G401.6 (cell line): ENCODE measurements at regions not wholly inside any gene's neighbourhood (a gene's known extent, or its start where the extent isn't known, plus 50 kb on each side); places are given as distances from the start of the nearest gene placed in this dataset.
"Not testable (repeated sequence)": the region's sequence is repeated elsewhere in the genome, so short reads cannot be mapped to it uniquely, and the experiment has no call there.

Experiments
- FAIRE-seq: peaks from 2 replicates; lab custom pipeline; 2012; peaks lifted over from hg19 to GRCh38; lab: Jason Lieb, UNC

DNA sequence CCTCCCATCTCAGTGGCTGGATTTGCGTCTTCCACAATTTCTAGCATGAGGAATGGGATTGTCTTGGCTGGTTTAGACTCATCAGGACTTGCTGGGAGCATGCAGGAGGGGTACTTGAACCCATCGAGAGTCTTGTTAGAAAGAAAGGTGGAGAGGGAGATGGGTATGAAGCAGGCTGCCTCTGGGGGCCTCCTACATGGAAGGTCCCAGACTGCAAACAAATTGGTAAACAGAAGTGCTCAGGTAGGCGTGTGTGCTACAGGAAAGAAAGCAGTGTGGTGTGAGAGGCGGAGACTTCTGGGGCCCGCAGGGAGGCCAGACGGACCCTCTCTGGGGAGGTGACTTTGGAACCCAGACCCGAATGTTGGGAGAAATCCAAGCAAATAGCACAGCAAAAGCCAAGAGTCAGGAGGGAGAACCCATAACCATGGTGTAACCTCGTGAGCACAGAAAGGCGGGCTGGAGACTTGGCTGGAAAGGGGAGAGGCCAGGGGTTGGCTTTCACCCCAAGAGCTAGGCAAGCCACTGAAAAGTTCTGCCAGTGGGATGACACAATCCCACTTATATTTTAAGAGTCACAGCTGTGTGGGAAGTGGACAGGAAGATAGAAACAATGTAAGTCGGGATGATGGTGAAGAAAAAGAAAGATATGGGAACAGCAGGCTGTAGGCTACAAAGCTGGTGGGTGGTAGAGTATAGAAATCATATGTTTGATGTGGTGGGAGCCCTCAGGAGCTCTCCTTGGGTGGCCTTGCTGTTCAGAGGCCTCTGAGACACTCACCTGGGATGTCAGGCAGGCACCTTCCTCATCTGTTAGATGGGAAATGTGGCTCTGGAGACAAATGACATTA, 130.1 kb upstream of the PRR20G start:
- FAIRE-seq, result no peak

DNA sequence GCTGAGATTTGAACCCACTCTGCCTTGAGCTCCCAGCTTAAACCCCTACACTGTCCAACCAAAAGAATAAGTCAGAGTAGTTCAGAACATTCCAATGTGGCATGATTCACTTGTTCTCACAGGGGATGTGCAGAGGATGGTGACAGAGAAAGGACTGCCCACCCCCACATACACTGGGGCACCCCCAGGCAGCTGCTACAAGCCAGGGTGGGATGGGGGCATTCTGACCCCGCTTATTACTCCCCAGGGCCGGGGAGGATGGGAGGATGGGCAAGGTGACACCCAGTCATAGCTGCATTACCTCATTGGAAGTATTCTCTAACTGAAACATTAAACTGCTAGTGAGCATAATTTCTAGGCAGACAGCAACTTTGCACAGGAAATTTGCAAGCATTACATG, 126.0 kb upstream of the PRR20G start:
- FAIRE-seq, result no peak

DNA sequence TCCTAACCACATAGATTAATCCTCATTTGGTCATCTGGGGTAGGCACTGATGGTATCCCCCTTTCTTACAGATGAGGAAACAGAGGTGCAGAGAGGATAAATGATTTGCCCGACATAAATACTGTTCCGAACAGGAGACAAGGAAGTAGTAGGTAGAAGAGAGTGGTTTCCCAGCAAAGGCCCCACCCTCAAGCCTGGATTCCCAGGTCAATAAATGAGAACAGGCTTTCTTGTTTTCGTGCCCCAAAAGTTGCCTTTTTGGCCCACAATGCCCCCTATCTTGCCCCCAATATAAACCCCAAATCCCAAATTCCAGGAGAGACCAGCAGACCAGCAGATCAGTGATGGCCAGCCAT, 125.5 kb upstream of the PRR20G start:
- no peak for FAIRE-seq

DNA sequence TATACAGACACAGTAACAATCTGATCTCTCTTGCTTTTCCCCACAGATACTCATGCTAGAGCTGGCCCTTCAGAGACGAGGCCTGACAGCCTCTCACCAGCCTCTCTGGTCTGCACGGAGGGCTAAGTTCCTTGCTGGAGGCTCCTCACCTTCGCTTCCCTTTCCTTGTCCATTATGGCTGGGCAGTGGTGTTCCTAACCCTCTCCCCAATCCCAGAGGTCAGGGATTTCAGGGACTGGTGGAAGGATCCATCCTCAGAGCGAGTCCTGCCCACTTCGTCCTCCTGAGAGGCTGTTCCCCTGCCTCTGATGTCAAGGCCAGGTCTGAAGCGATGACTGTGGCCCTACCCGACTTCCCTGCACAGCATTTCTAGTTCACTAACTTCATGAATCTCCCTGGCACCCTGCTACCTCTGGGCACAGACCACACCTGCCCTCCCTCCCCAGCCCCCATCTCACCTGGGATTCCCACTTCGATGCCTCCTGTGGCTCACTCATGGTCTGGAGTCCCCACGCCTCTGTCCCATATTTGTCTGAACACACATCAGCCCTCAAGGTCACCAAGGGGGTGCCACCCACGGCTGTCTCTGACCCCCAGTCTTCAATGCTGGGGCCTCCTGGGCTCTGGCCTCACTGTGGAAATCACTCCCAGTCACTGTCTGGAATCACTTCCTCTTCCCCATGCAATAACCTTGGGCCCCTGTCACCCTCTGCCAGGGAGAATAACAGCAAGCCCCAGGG, 124.9 kb upstream of the PRR20G start:
- no peak for FAIRE-seq

DNA sequence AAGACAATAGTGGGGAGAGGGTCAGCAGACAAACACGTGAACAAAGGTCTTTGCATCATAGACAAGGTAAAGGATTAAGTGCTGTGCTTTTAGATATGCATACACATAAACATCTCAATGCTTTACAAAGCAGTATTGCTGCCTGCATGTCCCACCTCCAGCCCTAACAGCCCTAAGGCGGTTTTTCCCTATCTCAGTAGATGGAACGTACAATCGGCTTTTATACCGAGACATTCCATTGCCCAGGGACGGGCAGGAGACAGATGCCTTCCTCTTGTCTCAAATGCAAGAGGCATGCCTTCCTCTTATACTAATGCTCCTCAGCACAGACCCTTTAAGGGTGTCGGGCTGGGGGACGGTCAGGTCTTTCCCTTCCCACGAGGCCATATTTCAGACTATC, 124.0 kb upstream of the PRR20G start:
- not testable (repeated sequence) for FAIRE-seq

DNA sequence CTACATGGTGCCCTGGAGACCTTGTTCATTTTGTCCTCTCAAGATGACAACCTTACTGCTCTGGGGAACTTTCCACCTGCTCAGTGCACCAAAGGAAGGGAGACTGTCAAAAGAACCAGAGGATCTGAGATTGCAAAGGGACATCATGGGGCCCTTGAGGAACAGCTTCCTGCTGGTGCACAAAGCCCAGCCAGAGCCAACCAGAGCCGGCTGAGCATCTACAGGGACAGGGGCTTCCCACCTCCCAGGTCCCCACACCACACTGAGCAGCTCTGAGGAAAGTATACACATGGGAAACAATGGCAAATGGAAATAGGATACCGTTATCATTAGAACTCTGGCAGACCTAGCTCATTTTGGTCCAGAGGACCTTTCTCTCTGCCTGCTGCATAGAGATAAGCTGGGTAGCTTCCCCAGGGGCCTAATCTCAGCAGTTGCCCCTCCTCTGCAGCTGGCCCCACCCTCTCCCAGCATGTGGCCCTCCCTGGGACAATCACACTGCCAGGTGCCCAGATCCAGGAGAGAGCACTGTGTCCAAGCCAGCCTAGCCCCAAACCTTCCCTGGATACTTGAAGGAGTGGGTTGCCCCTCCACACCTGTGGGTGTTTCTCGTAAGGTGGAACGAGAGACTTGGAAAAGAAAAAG, 123.4 kb upstream of the PRR20G start:
- no peak for FAIRE-seq

DNA sequence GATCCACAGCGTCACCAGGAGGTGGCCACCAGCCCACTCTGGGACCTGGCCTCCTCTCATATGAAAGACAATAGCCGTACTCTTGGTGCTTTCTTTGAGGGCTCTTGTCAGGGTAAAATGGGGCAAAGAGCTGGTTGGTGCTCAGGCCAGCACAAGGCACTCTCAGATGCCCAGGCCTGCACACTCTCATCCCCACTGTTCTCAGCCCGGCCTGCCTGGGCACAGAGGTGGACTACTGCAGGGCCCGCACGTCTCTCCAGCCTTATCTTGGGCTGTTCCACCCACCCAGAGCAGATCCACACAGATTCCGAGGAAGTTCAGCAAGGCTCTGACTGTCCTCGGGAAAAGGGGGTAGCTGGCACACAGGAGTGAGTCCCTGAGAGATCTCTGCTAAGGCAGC, 122.8 kb upstream of the PRR20G start:
- FAIRE-seq, result no peak

DNA sequence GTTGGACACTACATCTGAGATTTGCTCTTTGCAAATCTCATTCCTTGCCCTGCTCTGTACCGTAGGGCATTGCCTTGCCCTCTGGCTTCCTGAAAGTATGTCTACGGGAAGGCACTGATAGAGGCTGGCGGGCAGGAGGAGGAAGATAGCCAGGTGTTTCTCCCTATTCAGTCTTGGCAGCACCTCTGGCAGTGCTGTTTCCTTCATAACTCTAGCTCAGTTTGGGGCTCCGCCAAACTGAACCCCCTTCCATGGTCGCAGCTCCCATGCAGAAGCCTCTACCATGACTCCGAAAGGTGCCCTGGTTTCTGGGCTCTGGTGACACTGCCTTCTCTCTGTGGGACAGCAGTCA, 122.3 kb upstream of the PRR20G start:
- no peak for FAIRE-seq

DNA sequence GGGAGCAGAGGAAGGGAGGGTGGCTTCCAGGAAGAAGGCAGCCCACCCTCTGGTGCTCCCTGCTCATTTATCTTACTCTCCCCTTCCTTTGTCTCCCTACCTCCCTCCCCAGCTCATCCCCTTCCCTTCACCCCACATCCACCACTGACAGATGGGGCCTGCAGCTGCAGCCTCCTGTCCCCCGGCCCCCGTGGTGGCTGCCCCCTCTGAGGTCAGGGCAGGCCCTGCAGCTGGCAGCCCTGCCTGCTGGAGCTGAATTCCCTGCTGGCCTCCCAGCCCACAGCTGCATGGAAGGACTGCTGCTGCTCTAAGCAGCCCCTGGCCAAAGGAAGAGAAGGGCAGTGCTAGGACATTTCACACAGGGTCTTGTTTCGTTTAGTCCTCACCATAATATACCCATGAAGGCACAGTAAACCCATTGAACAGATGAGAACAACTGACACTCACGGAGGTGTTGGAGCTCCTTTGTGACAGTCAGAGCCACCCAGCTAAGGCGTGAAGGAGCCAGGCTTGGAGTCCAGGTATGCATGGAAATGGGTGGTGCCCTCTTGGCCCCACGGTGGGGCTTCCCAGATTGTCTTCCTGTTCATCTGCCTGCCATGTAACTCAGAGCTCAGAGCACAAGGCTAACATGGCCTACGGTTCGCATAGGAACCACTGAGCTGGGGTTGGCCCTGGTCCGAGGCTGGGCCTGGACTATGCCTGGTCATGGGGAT, 121.7 kb upstream of the PRR20G start:
- no peak for FAIRE-seq

DNA sequence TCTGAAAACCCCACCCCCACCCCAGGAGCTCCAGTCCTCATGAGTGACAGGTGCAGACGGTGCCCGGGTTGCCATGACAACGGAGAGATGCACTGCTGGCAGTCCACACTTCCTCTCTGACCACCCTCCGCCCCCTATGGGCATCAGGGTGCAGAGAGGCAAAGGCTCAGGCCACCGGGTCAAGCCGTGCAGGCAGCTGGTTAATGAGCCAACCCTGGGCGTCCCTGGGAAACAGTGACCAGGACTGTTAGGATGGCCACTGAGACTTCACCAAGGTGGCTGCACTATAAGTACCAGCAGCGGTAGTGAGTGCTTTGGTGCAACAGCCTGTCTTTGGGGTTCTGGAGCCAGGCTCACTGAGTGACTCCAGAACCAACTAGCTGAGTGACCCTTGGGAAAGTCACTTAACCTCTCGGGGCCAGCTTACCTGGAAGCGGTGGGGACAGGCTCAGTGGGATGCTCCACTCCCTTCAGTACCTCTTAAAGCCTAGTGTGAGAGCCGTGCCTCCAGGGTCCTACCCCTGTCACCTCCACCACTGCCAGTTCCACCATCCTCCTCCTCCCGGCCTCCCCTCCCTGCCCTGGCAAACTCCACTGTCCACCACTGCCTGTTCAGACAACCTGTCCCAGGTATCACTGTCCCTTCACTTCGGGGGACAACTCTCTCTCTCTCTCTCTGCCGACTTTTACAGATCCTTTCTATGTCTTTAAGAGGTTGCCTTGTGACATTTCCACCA, 121.0 kb upstream of the PRR20G start:
- no peak for FAIRE-seq

DNA sequence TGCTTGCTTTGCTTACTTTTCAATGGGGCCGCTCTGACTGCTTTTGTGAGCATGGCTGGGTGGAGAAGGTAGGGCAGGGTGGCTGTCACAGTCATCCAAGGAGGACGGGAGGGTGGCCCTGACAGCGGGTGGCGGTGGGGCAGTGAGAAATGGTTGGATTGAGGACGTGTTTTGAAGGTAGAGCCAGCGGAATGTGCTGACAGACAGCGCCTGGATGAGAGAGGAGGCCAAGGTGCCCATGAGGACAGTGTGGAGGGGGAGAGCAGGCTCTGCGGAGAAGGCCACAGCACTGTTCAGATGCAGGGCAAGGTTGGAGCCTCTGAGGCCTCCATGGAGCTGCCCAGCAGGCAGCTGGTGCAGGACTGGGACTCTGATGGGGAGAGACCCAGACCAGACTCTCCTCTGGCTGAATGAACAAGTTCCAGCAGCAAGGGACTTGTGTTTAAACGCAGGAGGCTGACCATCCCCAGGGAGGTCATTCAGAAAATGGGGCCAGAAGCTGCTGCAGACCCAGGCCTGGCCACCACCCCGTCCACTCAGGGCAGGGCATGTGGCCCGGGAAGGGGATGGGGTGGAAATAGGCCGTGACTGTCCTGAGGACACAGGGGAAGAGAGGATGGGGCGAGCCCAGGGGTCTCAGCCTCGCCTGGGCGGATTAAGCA, 120.3 kb upstream of the PRR20G start:
- FAIRE-seq, result no peak

DNA sequence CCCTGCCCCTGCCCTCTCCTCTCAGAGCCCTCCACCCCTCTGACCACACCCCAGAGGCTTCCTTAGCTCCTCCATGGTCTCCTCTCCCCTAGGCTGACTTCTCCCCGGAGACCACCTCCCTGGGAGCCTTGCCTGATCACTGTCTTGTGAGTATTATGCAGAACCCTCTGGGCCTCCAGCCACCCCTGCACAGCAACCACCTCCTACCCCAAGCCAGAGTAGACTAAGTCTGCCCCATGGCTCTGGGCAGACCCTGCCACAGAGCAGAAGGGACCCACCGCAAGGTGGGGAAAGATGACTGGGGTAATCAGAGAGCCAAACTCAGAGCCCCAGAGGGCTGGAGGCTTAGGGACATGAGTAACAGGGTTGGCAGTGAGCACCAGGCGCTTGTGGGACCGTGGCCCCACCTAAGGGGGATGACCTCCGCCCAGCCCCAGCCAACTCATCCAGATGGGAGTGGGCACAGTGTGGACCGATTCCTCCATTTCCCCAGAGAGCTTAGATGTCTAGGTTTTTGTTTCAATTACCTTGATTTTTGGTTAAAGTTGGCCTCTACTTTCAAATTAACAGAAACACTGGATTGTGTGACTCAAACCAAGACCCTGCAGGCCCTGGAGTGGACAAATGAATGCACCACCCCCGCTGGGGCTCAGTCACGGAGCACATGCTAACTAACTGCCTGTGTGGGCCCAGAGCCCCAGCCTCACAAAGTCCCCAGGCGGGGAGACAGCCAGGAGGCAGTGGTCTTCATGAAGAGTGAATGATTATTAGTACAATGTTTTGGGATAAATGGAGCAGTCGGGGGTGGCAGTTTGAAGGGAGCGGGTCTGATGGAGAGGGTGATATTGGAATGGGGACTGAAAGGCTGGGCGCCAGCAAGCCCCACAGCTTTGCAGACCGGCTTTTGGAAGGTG, 119.4 kb upstream of the PRR20G start:
- no peak for FAIRE-seq

DNA sequence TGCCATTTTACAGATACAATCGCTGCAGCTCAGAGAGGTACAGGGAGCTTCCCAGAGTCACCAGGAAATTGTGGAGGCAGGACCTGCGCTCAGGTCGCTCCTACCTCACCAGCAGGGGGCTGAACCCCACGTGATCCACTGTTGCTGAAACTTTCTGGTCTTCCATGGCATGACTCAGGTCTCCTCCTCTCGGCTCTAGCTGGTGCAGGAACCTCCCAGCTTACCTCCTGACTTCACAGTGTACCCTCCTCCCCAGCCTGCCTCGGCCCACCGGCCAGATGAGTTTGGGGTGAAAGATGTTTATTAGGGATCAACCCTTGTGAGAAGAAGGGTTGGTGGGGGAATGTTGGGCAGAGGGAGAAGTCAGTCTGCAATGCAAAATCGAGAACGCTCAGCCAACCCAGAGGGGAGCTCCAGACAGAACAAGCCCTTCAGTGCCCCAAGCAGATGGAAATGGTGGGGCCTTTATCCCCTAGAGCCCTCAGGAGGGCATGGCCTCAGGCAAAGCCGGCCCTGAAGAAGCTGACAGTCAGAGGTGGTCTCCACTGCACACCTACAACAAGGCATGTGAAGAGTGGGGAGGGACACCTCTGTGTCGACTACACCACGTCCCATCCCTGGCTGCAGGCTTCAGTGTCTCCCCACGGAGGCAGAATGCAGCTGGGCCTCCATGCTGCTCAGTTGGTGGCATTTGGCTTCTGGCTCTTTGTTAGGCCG, 118.6 kb upstream of the PRR20G start:
- FAIRE-seq, result no peak

DNA sequence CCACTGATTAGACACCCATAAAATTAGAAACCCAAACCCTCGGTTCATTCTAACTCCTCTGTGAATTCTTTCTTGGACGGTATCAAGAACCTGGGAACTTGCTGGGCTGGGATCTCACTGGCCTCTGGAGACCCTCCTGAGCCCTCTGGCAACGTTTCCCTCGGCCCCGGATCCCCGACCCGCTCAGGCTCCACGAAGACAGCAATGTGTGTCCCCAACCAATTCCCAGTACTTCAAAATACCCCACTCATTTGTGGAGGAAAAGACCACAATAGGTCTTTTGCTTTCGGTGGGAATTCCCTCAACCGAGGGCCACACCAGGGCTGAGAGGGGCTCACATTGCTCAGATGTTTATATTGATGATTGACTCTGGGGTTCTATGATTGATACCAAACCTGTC, 117.9 kb upstream of the PRR20G start:
- no peak for FAIRE-seq

DNA sequence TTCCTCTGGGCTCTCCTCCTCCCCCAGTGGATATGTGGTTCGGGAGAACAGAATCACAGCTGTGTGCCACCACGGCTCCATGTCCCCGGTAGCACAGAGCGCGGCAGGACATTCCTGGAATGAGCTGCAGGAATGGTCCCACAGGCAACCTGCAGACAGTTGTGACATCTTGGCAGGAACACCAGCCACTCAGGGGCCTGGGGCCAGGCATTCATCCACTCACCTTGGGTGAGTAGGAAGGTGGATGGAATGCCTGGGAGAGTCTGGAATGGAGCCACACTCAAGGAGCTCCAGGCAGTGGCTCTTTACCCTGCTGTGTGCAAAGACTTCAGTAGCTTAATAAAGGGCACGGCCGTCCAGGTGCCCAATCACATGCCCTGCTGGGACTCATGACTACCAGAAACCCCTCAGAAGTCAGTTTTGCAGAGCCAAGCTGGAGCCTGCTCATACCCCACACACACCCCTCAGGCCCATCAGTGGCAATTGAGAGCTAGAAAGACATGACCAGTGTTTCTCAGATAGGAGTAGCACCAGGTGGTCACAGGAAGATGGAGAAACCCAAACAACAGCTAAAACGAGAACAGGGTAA, 117.3 kb upstream of the PRR20G start:
- FAIRE-seq, result no peak

DNA sequence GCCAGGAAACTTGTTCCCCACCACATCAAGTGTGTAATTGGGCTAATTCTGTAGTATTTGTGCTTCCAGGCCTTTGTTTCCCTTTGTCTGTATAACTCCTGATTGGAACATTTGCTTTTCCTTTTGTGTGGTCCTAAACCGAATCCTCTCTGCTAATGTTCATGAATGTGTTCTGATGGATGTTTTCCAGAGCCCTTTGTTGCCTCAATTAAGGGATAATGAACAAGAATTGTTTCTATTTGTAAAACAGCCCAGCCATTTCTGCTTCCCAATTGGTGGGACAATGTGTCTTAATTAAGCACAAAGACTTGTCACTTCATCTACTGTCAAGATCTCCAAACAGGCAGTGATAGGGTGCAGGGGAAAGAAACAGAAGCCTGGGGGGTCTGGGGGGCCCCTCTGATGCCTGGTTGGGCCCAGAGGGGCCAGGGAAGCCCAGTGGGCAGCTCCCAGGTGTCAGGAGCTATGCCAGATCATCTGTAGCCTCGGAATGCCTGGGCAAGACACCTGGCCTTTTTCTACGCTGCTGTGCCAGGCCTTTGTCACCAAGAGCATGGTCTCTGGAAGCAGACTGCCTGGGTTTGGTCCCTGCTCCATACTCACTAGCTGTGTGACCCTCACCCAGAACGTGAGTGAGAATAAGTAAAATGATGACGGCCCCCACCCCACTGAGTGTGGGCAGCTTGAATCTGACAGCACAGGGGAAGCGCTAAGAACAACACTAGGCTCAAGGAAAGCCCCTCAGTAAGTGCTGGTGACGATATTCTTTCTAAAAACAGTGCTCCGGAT, 116.6 kb upstream of the PRR20G start:
- FAIRE-seq, result no peak

DNA sequence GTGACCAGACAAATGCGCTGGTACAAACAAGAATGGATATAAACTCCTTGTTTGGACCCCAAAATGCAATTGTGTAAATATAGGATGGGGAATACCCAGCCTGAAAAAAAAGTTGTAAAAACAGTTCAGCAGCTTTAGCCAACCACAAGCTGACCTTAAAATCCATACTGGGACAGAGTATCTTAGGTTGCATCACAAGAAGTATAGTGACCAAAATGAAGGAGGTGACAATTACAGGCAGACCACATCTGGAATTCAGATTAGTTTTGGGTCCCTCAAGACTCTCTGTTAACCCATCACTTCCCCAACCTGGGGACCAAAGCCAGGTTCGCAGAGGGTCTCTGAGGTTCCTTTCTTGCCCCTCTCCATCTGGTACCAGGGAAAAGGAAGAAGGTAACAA, 115.9 kb upstream of the PRR20G start:
- no peak for FAIRE-seq

DNA sequence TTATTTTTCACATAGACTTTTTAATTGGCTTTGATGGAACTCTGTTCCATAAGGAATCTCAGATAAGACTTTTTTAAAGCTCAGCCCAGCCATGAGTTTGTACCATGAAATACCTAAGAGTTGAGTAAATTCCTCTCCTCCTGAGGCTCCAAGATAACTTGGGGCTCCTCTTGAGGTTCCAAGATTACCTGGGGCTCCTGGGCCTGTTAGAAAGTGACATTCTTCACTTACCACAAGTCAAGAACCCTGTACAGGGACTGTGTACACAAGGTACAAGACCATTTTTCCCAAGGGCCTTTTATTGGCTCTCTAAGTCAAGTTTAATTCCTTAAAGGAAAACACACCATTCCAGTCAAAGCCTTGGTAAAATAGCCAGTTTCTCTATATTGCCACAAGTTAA, 111.3 kb upstream of the PRR20G start:
- no peak for FAIRE-seq

DNA sequence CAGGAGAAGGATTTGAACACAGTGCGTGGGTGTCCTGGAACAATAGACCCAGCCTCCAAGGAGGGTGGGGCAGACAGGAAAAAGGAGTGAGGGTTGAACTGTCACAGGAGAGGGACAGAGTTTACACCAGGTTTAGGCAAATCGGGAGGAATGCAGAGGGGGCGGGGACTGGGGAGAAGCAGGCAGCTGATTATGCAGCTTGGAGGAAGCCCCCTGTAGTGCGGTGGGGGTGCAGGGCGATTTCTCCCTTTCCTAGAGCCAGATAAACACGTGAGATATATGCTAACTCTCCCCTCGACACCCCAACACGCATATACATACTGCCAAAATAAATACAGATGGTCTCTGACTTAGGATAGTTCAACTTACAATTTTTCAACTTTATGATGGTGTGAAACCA, 108.6 kb upstream of the PRR20G start:
- FAIRE-seq, result no peak
